ENCODE measurements at regions not wholly inside any gene's neighbourhood (a gene's known extent, or its start where the extent isn't known, plus 50 kb on each side); places are given as distances from the start of the nearest gene placed in this dataset.

DNA sequence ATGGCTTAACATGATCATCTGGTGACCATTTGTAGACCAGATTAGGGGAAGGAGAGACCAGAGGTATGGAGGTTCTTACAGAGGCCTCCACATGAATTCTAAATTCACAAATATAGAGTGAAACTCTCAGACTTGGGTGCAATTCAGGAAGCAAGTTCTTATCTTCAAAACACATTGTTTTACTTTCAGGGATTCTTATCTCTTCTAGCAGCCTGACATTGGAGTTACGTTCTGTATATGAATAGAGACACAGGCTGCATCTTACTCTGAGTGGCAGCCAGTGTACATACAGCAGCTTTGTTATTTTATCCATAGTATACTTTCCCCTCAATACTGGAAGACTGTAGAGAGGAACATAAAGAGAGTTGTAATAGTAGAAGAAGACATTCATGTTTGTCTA is 1331.7 kb upstream of the WWC1 start:
- TF ChIP-seq EZH2 (IDR thresholded peaks at IDR 0.05; ENCODE audit: borderline replicate concordance, insufficient read depth, low read depth, low read length, poor library complexity, severe bottlenecking) = no peak
- TF ChIP-seq, protein P1, sequence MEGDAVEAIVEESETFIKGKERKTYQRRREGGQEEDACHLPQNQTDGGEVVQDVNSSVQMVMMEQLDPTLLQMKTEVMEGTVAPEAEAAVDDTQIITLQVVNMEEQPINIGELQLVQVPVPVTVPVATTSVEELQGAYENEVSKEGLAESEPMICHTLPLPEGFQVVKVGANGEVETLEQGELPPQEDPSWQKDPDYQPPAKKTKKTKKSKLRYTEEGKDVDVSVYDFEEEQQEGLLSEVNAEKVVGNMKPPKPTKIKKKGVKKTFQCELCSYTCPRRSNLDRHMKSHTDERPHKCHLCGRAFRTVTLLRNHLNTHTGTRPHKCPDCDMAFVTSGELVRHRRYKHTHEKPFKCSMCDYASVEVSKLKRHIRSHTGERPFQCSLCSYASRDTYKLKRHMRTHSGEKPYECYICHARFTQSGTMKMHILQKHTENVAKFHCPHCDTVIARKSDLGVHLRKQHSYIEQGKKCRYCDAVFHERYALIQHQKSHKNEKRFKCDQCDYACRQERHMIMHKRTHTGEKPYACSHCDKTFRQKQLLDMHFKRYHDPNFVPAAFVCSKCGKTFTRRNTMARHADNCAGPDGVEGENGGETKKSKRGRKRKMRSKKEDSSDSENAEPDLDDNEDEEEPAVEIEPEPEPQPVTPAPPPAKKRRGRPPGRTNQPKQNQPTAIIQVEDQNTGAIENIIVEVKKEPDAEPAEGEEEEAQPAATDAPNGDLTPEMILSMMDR (IDR thresholded peaks at IDR 0.05) = no peak
